PC-9 (cell line): ENCODE measurements at regions not wholly inside any gene's neighbourhood (a gene's known extent, or its start where the extent isn't known, plus 50 kb on each side); places are given as distances from the start of the nearest gene placed in this dataset.

ENCODE experiments used
- BruUV-seq: library from RNA; stranded (reverse); fragments of 400-500 nt; replicated peaks from 2 replicates; lab custom pipeline; 2021; lab: Mats Ljungman, UMichigan
- CTCF ChIA-PET: fragments of 300-600 bp; sonication (Branson Sonifier 250); formaldehyde crosslinking; loops from one replicate; lab custom pipeline; 2022; ENCODE audit warnings: antibody characterized with exemption; lab: Charles Lee
- POLR2A ChIA-PET: fragments of 300-600 bp; sonication (Branson Sonifier 250); formaldehyde crosslinking; loops from one replicate; lab custom pipeline; 2022; ENCODE audit warnings: antibody characterized with exemption; ENCODE audit not compliant: unreplicated experiment; lab: Charles Lee
- DNase-seq, 2 experiments: peaks; one replicate each; pipeline versions ENCODE4 v3.0.0 to v3.0.0-alpha.2; 2015 to 2022; ENCODE audit warnings: mixed read lengths in 1 of 2
- H2AFZ ChIP-seq: fragments of 200-600 bp; sonication (generic); 2 replicates; pipeline ENCODE4 v1.8.1; 2017; ENCODE audit warnings: antibody characterized with exemption
- H3F3A ChIP-seq: fragments of 200-600 bp; sonication (generic); 2 replicates; pipeline ENCODE4 v1.8.1; 2017; ENCODE audit warnings: antibody characterized with exemption, mild to moderate bottlenecking, low read depth; ENCODE audit not compliant: insufficient read depth
- H3K27ac ChIP-seq: fragments of 200-600 bp; sonication (generic); 2 replicates; pipeline ENCODE4 v1.6.1; 2016; ENCODE audit warnings: mixed run types
- H3K27me3 ChIP-seq: fragments of 200-600 bp; sonication (generic); 2 replicates; pipeline ENCODE4 v1.6.1; 2016; ENCODE audit warnings: low read depth, mixed run types; ENCODE audit not compliant: insufficient read depth
- H3K36me3 ChIP-seq: fragments of 200-600 bp; sonication (generic); 2 replicates; pipeline ENCODE4 v1.6.1; 2016; ENCODE audit warnings: low read depth, mixed run types
- H3K4me1 ChIP-seq: fragments of 200-600 bp; sonication (generic); replicated peaks from 2 replicates; pipeline ENCODE4 v1.6.1; 2016; ENCODE audit warnings: mixed run types; ENCODE audit not compliant: insufficient read depth
- H3K4me2 ChIP-seq: fragments of 200-600 bp; sonication (generic); 2 replicates; pipeline ENCODE4 v1.6.1; 2017; ENCODE audit warnings: mixed run types
- H3K4me3 ChIP-seq: fragments of 200-600 bp; sonication (generic); 2 replicates; pipeline ENCODE4 v1.6.1; 2016; ENCODE audit warnings: mixed run types
- H3K79me2 ChIP-seq: fragments of 200-600 bp; sonication (generic); 2 replicates; pipeline ENCODE4 v1.6.1; 2017; ENCODE audit warnings: low read depth, mixed run types
- H3K9me2 ChIP-seq: fragments of 200-600 bp; sonication (generic); 2 replicates; pipeline ENCODE4 v1.8.1; 2017; ENCODE audit warnings: mild to moderate bottlenecking; ENCODE audit not compliant: insufficient read depth
- H3K9me3 ChIP-seq: fragments of 200-600 bp; sonication (generic); 2 replicates; pipeline ENCODE4 v1.8.1; 2016; ENCODE audit warnings: low read depth; ENCODE audit not compliant: insufficient read depth
- H4K20me1 ChIP-seq: fragments of 200-600 bp; sonication (generic); 2 replicates; pipeline ENCODE4 v1.8.1; 2017; ENCODE audit not compliant: insufficient read depth
- EZH2 ChIP-seq: fragments of 200-600 bp; sonication (generic); IDR thresholded peaks from 2 replicates; pipeline ENCODE4 v1.8.0; 2017; ENCODE audit warnings: antibody characterized with exemption, low read depth
- intact Hi-C: fragments of 100-400 bp; cut with micrococcal nuclease; formaldehyde crosslinking; loops from one replicate; pipeline ENCODE4 v1.10.0; 2022; ENCODE audit not compliant: unreplicated experiment
- TF ChIP-seq, protein P1 (sequence below): fragments of 200-600 bp; sonication (generic); conservative IDR thresholded peaks from 2 replicates; pipeline ENCODE4 v1.6.1; 2017; ENCODE audit warnings: mixed run types, antibody characterized with exemption, mild to moderate bottlenecking, moderate library complexity

DNA sequence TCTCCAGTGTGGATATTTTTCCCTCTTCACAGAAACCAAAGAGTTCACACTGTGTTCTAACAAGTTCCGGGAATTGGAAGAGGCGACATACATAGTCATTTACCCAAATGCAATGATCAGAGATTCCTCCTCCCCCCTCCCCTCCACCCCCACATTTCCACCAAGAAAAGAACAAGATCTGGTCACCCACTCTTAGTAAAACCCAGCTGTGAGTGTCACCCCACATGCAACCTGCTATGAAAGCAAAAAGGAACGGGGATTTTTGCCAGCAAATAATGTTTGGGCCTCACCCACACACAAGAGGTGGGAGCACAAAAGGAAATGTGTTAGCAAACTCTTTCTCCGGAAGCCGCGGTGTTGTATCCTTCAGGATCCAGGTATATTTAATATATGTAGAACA is 745.0 kb upstream of the AUTS2 start:
- intact Hi-C loops = no loop called here
- Histone ChIP-seq H4K20me1 (no peaks in the 10 kb centered on the region), H3K36me3 (no peaks in the 10 kb centered on the region), H3K27me3 (no peaks in the 10 kb centered on the region), H3K4me1 (no peaks in the 10 kb centered on the region), H3K4me2 (no peak overlapping the region), H3K9me2 (no peaks in the 10 kb centered on the region), H2AFZ (no peak overlapping the region), H3K4me3 (no peak overlapping the region), H3K27ac (no peak overlapping the region), H3F3A (no peaks in the 10 kb centered on the region), H3K9me3 (0 out of 2 replicates have a peak, but pooled peaks cover 4% of the 10 kb centered on the region), H3K79me2 (no peaks in the 10 kb centered on the region)
- DNase-seq = no peak
- BruUV-seq = no TSS peak
- ChIA-PET CTCF (no interaction called here), POLR2A (no interaction called here)
- TF ChIP-seq, protein P1, sequence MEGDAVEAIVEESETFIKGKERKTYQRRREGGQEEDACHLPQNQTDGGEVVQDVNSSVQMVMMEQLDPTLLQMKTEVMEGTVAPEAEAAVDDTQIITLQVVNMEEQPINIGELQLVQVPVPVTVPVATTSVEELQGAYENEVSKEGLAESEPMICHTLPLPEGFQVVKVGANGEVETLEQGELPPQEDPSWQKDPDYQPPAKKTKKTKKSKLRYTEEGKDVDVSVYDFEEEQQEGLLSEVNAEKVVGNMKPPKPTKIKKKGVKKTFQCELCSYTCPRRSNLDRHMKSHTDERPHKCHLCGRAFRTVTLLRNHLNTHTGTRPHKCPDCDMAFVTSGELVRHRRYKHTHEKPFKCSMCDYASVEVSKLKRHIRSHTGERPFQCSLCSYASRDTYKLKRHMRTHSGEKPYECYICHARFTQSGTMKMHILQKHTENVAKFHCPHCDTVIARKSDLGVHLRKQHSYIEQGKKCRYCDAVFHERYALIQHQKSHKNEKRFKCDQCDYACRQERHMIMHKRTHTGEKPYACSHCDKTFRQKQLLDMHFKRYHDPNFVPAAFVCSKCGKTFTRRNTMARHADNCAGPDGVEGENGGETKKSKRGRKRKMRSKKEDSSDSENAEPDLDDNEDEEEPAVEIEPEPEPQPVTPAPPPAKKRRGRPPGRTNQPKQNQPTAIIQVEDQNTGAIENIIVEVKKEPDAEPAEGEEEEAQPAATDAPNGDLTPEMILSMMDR = no peak

DNA sequence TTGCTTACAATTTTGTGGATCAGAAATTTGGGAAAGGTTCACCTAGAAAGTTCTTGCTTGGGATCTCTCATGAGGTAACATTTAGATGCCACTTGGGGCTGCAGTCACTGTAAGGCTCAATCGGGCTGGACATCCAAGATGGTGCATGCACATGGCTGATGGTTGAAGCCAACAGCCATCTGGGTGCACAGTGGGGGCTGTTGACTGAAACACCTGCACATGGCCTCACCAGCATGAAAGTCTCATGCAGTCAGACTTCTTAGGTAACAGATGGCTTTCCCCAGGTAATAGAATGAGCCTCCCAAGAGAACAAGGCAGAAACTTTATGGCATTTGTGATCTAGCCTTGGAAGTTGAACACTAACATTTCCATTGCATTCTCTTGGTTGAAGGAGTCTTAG is 740.7 kb upstream of the AUTS2 start:
- POLR2A ChIA-PET = no interaction called here
- Histone ChIP-seq H2AFZ (no peak overlapping the region), H3K9me3 (no peaks in the 10 kb centered on the region), H3K27me3 (no peaks in the 10 kb centered on the region), H3K4me3 (no peak overlapping the region), H3K9me2 (no peaks in the 10 kb centered on the region), H4K20me1 (no peaks in the 10 kb centered on the region), H3K4me1 (no peaks in the 10 kb centered on the region), H3K36me3 (no peaks in the 10 kb centered on the region), H3F3A (no peaks in the 10 kb centered on the region), H3K4me2 (no peak overlapping the region), H3K79me2 (no peaks in the 10 kb centered on the region), H3K27ac (no peak overlapping the region)
- no peak for TF ChIP-seq EZH2
- TF ChIP-seq, protein P1 = no peak
- CTCF ChIA-PET = no interaction called here
- intact Hi-C loops = no loop called here
- BruUV-seq = no TSS peak
- DNase-seq = no peak

DNA sequence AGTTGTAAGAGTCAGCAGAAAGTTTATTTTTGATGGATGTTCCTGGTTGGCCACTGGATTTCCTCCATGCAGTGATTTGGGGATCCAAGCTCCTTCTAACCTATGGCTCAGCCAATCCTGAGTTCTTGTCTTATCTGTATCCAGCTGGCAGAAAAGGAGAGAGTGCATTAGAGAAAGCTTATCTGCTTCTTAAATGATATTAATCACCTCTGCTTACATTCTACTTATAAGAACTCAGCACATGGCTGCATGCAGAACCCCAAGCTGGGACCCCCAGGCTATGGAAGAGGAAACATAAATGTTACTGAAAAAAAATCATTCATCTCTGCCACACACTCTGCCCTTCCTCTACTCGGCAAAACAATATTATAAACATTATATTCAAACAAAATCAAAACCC is 739.8 kb upstream of the AUTS2 start:
- H3K4me3 ChIP-seq = no peak overlapping the region
- no peaks in the 10 kb centered on the region for H3K9me3 ChIP-seq
- ChIA-PET CTCF (no interaction called here), POLR2A (no interaction called here)
- no peaks in the 10 kb centered on the region for H3K9me2 ChIP-seq
- no peaks in the 10 kb centered on the region for H3K36me3 ChIP-seq
- H4K20me1 ChIP-seq = no peaks in the 10 kb centered on the region
- H3K27ac ChIP-seq = no peak overlapping the region
- H3F3A ChIP-seq = no peaks in the 10 kb centered on the region
- H3K79me2 ChIP-seq = no peaks in the 10 kb centered on the region
- no peaks in the 10 kb centered on the region for H3K27me3 ChIP-seq
- H2AFZ ChIP-seq = no peak overlapping the region
- no peak for TF ChIP-seq EZH2
- TF ChIP-seq, protein P1 = no peak
- DNase-seq = no peak
- H3K4me2 ChIP-seq = no peak overlapping the region
- H3K4me1 ChIP-seq = no peaks in the 10 kb centered on the region
- intact Hi-C loops = no loop called here
- no TSS peak for BruUV-seq
